ENCODE measurements at regions not wholly inside any gene's neighbourhood (a gene's known extent, or its start where the extent isn't known, plus 50 kb on each side); places are given as distances from the start of the nearest gene placed in this dataset.

GRCh38 chr6:154909311-154909710 is 85.8 kb upstream of the TIAM2 start:
- H3K27ac ChIP-seq (ENCODE audit: low read depth in 1 of 2, low read length in 2 of 2): no peak overlapping the region
- TF ChIP-seq HNF4A (conservative IDR thresholded peaks at IDR 0.05) (no peak), GABPA (IDR thresholded peaks at IDR 0.05 in 1 of 2, conservative IDR thresholded peaks at IDR 0.05 in 1 of 2) (no peak)
- H3K9me3 ChIP-seq (ENCODE audit: control insufficient read depth in 4 of 4, low read length in 3 of 4): no peaks in the 10 kb centered on the region
- DNase-seq (ENCODE audit: low spot score): no peak
- H3K36me3 ChIP-seq (ENCODE audit: control insufficient read depth in 4 of 4, insufficient read depth in 3 of 4, low read depth in 1 of 4, low read length in 3 of 4): peaks cover 0 to 3% (median 0%) of the 10 kb centered on the region in 4 donors
- WGBS: 100% methylated on average over 1 of the region's 1 CpG
- H3K4me1 ChIP-seq (ENCODE audit: control insufficient read depth in 4 of 4, insufficient read depth in 4 of 4, low read length in 3 of 4): no peaks in the 10 kb centered on the region
- H3K4me3 ChIP-seq (ENCODE audit: low read depth in 1 of 3, low read length in 3 of 3): no peak overlapping the region
- H3K27me3 ChIP-seq (ENCODE audit: control insufficient read depth in 4 of 4, insufficient read depth in 4 of 4, low read length in 3 of 4): no peaks in the 10 kb centered on the region
- H3K9ac ChIP-seq (ENCODE audit: low read depth in 1 of 2, low read length in 2 of 2): no peak overlapping the region

DNA sequence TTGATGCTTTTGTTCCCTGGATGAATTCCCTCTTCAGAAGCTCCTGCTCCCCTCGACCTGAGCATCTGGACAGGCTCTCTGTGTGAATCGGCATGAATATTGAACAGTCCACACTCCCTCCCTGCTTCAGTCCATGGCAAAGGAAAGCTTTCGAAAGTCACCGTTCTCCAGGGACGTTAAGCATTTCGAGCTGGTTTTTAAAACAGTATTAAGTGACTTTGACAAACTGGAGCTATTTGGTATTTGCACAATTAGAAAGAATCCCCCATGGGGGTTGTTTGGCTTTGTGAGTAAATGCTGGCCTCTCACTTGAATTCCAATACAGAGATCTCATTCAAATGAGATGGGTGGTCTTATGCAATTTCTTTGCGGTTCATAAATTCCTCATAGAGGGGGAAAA is 85.3 kb upstream of the TIAM2 start:
- H3K9ac ChIP-seq (ENCODE audit: low read depth in 1 of 2, low read length in 2 of 2): no peak overlapping the region
- no peaks in the 10 kb centered on the region for H3K9me3 ChIP-seq (ENCODE audit: control insufficient read depth in 4 of 4, low read length in 3 of 4)
- H3K4me3 ChIP-seq (ENCODE audit: low read depth in 1 of 3, low read length in 3 of 3): no peak overlapping the region
- DNase-seq (ENCODE audit: low spot score): no peak
- H3K36me3 ChIP-seq (ENCODE audit: control insufficient read depth in 4 of 4, insufficient read depth in 3 of 4, low read depth in 1 of 4, low read length in 3 of 4): peaks cover 0 to 3% (median 0%) of the 10 kb centered on the region in 4 donors
- H3K27me3 ChIP-seq (ENCODE audit: control insufficient read depth in 4 of 4, insufficient read depth in 4 of 4, low read length in 3 of 4): no peaks in the 10 kb centered on the region
- H3K27ac ChIP-seq (ENCODE audit: low read depth in 1 of 2, low read length in 2 of 2): no peak overlapping the region
- no peaks in the 10 kb centered on the region for H3K4me1 ChIP-seq (ENCODE audit: control insufficient read depth in 4 of 4, insufficient read depth in 4 of 4, low read length in 3 of 4)
- TF ChIP-seq RXRA (IDR thresholded peaks at IDR 0.05): no peak
- TF ChIP-seq RAD21 (IDR thresholded peaks at IDR 0.05): no peak
- TF ChIP-seq HNF4A (conservative IDR thresholded peaks at IDR 0.05): no peak
- no peak for TF ChIP-seq YY1 (IDR thresholded peaks at IDR 0.05)
- no peak for TF ChIP-seq HNF4G (IDR thresholded peaks at IDR 0.05)
- no peak for TF ChIP-seq FOXA1 (IDR thresholded peaks at IDR 0.05)
- TF ChIP-seq FOXA2 (IDR thresholded peaks at IDR 0.05): no peak
- no peak for TF ChIP-seq MAX (IDR thresholded peaks at IDR 0.05)
- TF ChIP-seq, protein P1, sequence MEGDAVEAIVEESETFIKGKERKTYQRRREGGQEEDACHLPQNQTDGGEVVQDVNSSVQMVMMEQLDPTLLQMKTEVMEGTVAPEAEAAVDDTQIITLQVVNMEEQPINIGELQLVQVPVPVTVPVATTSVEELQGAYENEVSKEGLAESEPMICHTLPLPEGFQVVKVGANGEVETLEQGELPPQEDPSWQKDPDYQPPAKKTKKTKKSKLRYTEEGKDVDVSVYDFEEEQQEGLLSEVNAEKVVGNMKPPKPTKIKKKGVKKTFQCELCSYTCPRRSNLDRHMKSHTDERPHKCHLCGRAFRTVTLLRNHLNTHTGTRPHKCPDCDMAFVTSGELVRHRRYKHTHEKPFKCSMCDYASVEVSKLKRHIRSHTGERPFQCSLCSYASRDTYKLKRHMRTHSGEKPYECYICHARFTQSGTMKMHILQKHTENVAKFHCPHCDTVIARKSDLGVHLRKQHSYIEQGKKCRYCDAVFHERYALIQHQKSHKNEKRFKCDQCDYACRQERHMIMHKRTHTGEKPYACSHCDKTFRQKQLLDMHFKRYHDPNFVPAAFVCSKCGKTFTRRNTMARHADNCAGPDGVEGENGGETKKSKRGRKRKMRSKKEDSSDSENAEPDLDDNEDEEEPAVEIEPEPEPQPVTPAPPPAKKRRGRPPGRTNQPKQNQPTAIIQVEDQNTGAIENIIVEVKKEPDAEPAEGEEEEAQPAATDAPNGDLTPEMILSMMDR (IDR thresholded peaks at IDR 0.05; ENCODE audit: low read depth, low read length, missing input control): no peak
- no peak for TF ChIP-seq NR2F2 (IDR thresholded peaks at IDR 0.05)
- no peak for TF ChIP-seq EGR1 (IDR thresholded peaks at IDR 0.05; ENCODE audit: low read depth in 2 of 2)
- TF ChIP-seq, protein P2, sequence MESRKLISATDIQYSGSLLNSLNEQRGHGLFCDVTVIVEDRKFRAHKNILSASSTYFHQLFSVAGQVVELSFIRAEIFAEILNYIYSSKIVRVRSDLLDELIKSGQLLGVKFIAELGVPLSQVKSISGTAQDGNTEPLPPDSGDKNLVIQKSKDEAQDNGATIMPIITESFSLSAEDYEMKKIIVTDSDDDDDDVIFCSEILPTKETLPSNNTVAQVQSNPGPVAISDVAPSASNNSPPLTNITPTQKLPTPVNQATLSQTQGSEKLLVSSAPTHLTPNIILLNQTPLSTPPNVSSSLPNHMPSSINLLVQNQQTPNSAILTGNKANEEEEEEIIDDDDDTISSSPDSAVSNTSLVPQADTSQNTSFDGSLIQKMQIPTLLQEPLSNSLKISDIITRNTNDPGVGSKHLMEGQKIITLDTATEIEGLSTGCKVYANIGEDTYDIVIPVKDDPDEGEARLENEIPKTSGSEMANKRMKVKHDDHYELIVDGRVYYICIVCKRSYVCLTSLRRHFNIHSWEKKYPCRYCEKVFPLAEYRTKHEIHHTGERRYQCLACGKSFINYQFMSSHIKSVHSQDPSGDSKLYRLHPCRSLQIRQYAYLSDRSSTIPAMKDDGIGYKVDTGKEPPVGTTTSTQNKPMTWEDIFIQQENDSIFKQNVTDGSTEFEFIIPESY (IDR thresholded peaks at IDR 0.05): no peak
- no peak for TF ChIP-seq REST (IDR thresholded peaks at IDR 0.05)
- TF ChIP-seq GABPA (IDR thresholded peaks at IDR 0.05 in 1 of 2, conservative IDR thresholded peaks at IDR 0.05 in 1 of 2): no peak
- TF ChIP-seq ATF3 (IDR thresholded peaks at IDR 0.05): no peak
- no peak for TF ChIP-seq TAF1 (conservative IDR thresholded peaks at IDR 0.05)
- 85% methylated on average over 7 of the region's 7 CpGs for WGBS
